WTC11 (cell line): ENCODE measurements at regions not wholly inside any gene's neighbourhood (a gene's known extent, or its start where the extent isn't known, plus 50 kb on each side); places are given as distances from the start of the nearest gene placed in this dataset.

Experiments used
- ATAC-seq: fragments of 200-7000 bp; cut with Tn5 transposase; 2 replicates; pipeline ENCODE4 v1.10.0; 2021; ENCODE audit warnings: mild to moderate bottlenecking, moderate library complexity
- CTCF ChIA-PET: fragments of 300-600 bp; sonication (Branson Sonifier 250); formaldehyde crosslinking; loops from one replicate; lab custom pipeline; 2021; ENCODE audit warnings: antibody characterized with exemption; lab: Charles Lee
- POLR2A ChIA-PET: fragments of 350-600 bp; sonication (Branson Sonifier 250); formaldehyde crosslinking; loops from one replicate; lab custom pipeline; 2021; ENCODE audit warnings: antibody characterized with exemption; lab: Charles Lee
- DNase-seq: peaks from one replicate; pipeline ENCODE4 v3.0.0; 2021; ENCODE audit warnings: low spot score
- H3K27ac Mint-ChIP-seq: 2 replicates; pipeline ENCODE4 v1.8.0; 2021; ENCODE audit warnings: mixed read lengths
- H3K27me3 Mint-ChIP-seq: 2 replicates; pipeline ENCODE4 v1.8.0; 2021; ENCODE audit warnings: low read depth, mild to moderate bottlenecking, moderate library complexity, mixed read lengths
- H3K36me3 Mint-ChIP-seq: 2 replicates; pipeline ENCODE4 v1.8.0; 2021; ENCODE audit warnings: mixed read lengths
- H3K4me1 Mint-ChIP-seq: 2 replicates; pipeline ENCODE4 v1.8.0; 2022; ENCODE audit warnings: mixed read lengths
- H3K4me3 Mint-ChIP-seq: 2 replicates; pipeline ENCODE4 v1.8.0; 2021; ENCODE audit warnings: mild to moderate bottlenecking, moderate library complexity, mixed read lengths
- H3K9me3 Mint-ChIP-seq: 2 replicates; pipeline ENCODE4 v1.8.0; 2021; ENCODE audit warnings: mixed read lengths
- AR ChIP-seq: fragments of 250-450 bp; sonication (Bioruptor Pico); IDR thresholded peaks from 2 replicates; pipeline ENCODE4 v1.9.0; 2021; ENCODE audit warnings: mild to moderate bottlenecking
- E2F4 ChIP-seq: sonication (generic); formaldehyde crosslinking; IDR thresholded peaks from 2 replicates; pipeline ENCODE4 v1.8.1; 2022; ENCODE audit warnings: low read depth, mild to moderate bottlenecking, moderate library complexity, missing genetic modification reagents, borderline replicate concordance
- FOXK1 ChIP-seq: sonication (generic); formaldehyde crosslinking; IDR thresholded peaks from 2 replicates; pipeline ENCODE4 v1.8.0; 2022; ENCODE audit warnings: mild to moderate bottlenecking, moderate library complexity, missing genetic modification reagents
- GRHL2 ChIP-seq: fragments of 250-450 bp; sonication (Bioruptor Pico); IDR thresholded peaks from 2 replicates; pipeline ENCODE4 v1.8.0; 2022; ENCODE audit warnings: mild to moderate bottlenecking, moderate library complexity; ENCODE audit not compliant: insufficient replicate concordance, severe bottlenecking
- HMGA2 ChIP-seq: fragments of 250-450 bp; sonication (Bioruptor Pico); IDR thresholded peaks from 2 replicates; pipeline ENCODE4 v1.4.0; 2021; ENCODE audit warnings: mild to moderate bottlenecking, moderate library complexity
- IRF1 ChIP-seq: sonication (generic); formaldehyde crosslinking; IDR thresholded peaks from 2 replicates; pipeline ENCODE4 v1.8.0; 2023; ENCODE audit warnings: missing genetic modification reagents
- JAZF1 ChIP-seq: fragments of 250-450 bp; sonication (Bioruptor Pico); IDR thresholded peaks from 2 replicates; pipeline ENCODE4 v1.9.0; 2021; ENCODE audit warnings: moderate library complexity, mild to moderate bottlenecking, inconsistent platforms
- MXD4 ChIP-seq: fragments of 250-450 bp; sonication (Bioruptor Pico); IDR thresholded peaks from 2 replicates; pipeline ENCODE4 v1.8.0; 2021; ENCODE audit warnings: mild to moderate bottlenecking, moderate library complexity, borderline replicate concordance
- NFE2L1 ChIP-seq: sonication (generic); formaldehyde crosslinking; IDR thresholded peaks from 2 replicates; pipeline ENCODE4 v1.8.1; 2023; ENCODE audit warnings: missing genetic modification reagents
- NR2C2 ChIP-seq: sonication (generic); formaldehyde crosslinking; IDR thresholded peaks from 2 replicates; pipeline ENCODE4 v1.8.0; 2022; ENCODE audit warnings: mild to moderate bottlenecking, missing genetic modification reagents
- PRRX2 ChIP-seq: fragments of 250-450 bp; sonication (Bioruptor Pico); IDR thresholded peaks from 2 replicates; pipeline ENCODE4 v1.8.0; 2021; ENCODE audit warnings: mild to moderate bottlenecking
- SP1 ChIP-seq: sonication (generic); formaldehyde crosslinking; conservative IDR thresholded peaks from 2 replicates; pipeline ENCODE4 v1.8.1; 2022; ENCODE audit warnings: missing genetic modification reagents
- USF1 ChIP-seq: sonication (generic); formaldehyde crosslinking; IDR thresholded peaks from 2 replicates; pipeline ENCODE4 v1.8.0; 2022; ENCODE audit warnings: mild to moderate bottlenecking, missing genetic modification reagents
- USF2 ChIP-seq: sonication (generic); formaldehyde crosslinking; IDR thresholded peaks from 2 replicates; pipeline ENCODE4 v1.8.1; 2023; ENCODE audit warnings: mild to moderate bottlenecking, missing genetic modification reagents, moderate library complexity
- ZNF138 ChIP-seq: sonication (generic); formaldehyde crosslinking; conservative IDR thresholded peaks from 2 replicates; pipeline ENCODE4 v1.8.1; 2022; ENCODE audit warnings: mild to moderate bottlenecking, moderate library complexity, missing genetic modification reagents
- ZNF219 ChIP-seq: sonication (generic); formaldehyde crosslinking; IDR thresholded peaks from 2 replicates; pipeline ENCODE4 v1.8.0; 2023; ENCODE audit warnings: missing genetic modification reagents, mild to moderate bottlenecking, borderline replicate concordance
- ZNF317 ChIP-seq: sonication (generic); formaldehyde crosslinking; IDR thresholded peaks from 2 replicates; pipeline ENCODE4 v1.8.1; 2023; ENCODE audit warnings: low read depth, mild to moderate bottlenecking, moderate library complexity, missing genetic modification reagents, borderline replicate concordance
- ZNF425 ChIP-seq: fragments of 250-450 bp; sonication (Bioruptor Pico); conservative IDR thresholded peaks from 2 replicates; pipeline ENCODE4 v1.9.0; 2021; ENCODE audit warnings: mild to moderate bottlenecking
- ZNF671 ChIP-seq: fragments of 250-450 bp; sonication (Bioruptor Pico); IDR thresholded peaks from 2 replicates; pipeline ENCODE4 v1.8.0; 2021; ENCODE audit warnings: mild to moderate bottlenecking

GRCh38 chr3:8327739-8328138, 173.9 kb upstream of the LMCD1 start:
- H3K27me3 Mint-ChIP-seq: no peaks in the 10 kb centered on the region
- ATAC-seq (no peak), DNase-seq (no peak)
- H3K27ac Mint-ChIP-seq: no peak overlapping the region
- ChIA-PET POLR2A (no interaction called here), CTCF (interaction anchor here (1.0 kb wide), 1 partner anchor 89 kb away, joined by 6 read pairs; no protein-coding TSS in a partner anchor)
- H3K4me3 Mint-ChIP-seq: no peak overlapping the region
- H3K36me3 Mint-ChIP-seq: peaks cover 7% of the 10 kb centered on the region
- H3K9me3 Mint-ChIP-seq: peaks cover 12% of the 10 kb centered on the region
- no peaks in the 10 kb centered on the region for H3K4me1 Mint-ChIP-seq
- TF ChIP-seq USF2 (CRISPR knock-in tag) (no peak), ZNF219 (CRISPR knock-in tag) (no peak), PRRX2 (no peak), NR2C2 (CRISPR knock-in tag) (no peak), JAZF1 (CRISPR knock-in tag) (no peak), ZNF671 (no peak), ZNF138 (CRISPR knock-in tag) (no peak), HMGA2 (CRISPR knock-in tag) (no peak)

GRCh38 chr3:8328967-8329366, 172.7 kb upstream of the LMCD1 start:
- H3K4me1 Mint-ChIP-seq: no peaks in the 10 kb centered on the region
- peaks cover 7% of the 10 kb centered on the region for H3K36me3 Mint-ChIP-seq
- no peaks in the 10 kb centered on the region for H3K27me3 Mint-ChIP-seq
- DNase-seq (no peak), ATAC-seq (no peak)
- ChIA-PET POLR2A (no interaction called here), CTCF (no interaction called here)
- H3K27ac Mint-ChIP-seq: no peak overlapping the region
- peaks cover 12% of the 10 kb centered on the region for H3K9me3 Mint-ChIP-seq
- TF ChIP-seq ZNF425 (CRISPR knock-in tag): no peak
- no peak for TF ChIP-seq USF1
- no peak for TF ChIP-seq MXD4
- TF ChIP-seq IRF1 (CRISPR knock-in tag): no peak
- no peak for TF ChIP-seq E2F4 (CRISPR knock-in tag)
- no peak for TF ChIP-seq GRHL2 (CRISPR knock-in tag)
- no peak for TF ChIP-seq SP1 (CRISPR knock-in tag)
- TF ChIP-seq AR (CRISPR knock-in tag): no peak
- no peak for TF ChIP-seq FOXK1 (CRISPR knock-in tag)
- no peak for TF ChIP-seq NFE2L1 (CRISPR knock-in tag)
- TF ChIP-seq ZNF317 (CRISPR knock-in tag): no peak
- H3K4me3 Mint-ChIP-seq: no peak overlapping the region
